ENCODE measurements at regions not wholly inside any gene's neighbourhood (a gene's known extent, or its start where the extent isn't known, plus 50 kb on each side); places are given as distances from the start of the nearest gene placed in this dataset.
A peak's percentile ranks its signal among the peaks of the same experiment; 100 is the strongest.

DNA sequence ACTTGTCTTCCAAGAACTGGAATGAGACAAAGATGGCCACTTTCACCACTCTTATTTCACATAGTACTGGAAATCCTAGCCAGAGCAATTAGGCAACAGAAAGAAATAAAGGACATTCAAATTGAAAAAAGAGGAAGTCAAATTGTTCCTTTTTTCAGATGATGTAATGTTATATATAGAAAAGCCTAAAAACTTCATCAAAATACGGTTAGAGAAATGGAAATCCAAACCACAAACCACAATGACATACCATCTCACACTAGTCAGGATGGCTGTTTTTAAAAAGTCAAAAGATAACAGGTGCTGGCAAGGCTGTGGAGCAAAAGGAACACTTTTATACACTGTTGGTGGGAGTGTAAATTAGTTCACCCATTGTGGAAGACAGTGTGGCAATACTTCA is 113.3 kb upstream of the SPRY2 start:
- Histone ChIP-seq H2AFZ (ENCODE audit: low read length) (no peak overlapping the region), H3K27ac (replicated peaks; ENCODE audit: low read length) (no peak overlapping the region), H2BK120ac (ENCODE audit: low read depth, low read length) (no peak overlapping the region), H3K79me1 (ENCODE audit: low read depth, low read length) (no peaks in the 10 kb centered on the region), H2BK12ac (ENCODE audit: low read length) (no peak overlapping the region), H3K4me2 (ENCODE audit: insufficient read depth, low read length, poor library complexity, severe bottlenecking) (no peak overlapping the region), H3K9ac (ENCODE audit: low read depth, low read length, poor library complexity) (no peak overlapping the region), H3K4me1 (ENCODE audit: control insufficient read depth in 2 of 2, insufficient read depth in 1 of 2, low read depth in 1 of 2, low read length in 2 of 2) (no peaks in the 10 kb centered on the region), H3K27me3 (ENCODE audit: control insufficient read depth in 3 of 3, insufficient read depth in 3 of 3, low read depth in 1 of 3, low read length in 3 of 3) (no peaks in the 10 kb centered on the region), H3K18ac (ENCODE audit: low read length) (no peak overlapping the region), H3K36me3 (replicated peaks in 1 of 2; ENCODE audit: control insufficient read depth in 2 of 2, insufficient read depth in 2 of 2, low read length in 2 of 2) (no peaks in the 10 kb centered on the region), H3K9me3 (replicated peaks in 1 of 2; ENCODE audit: control insufficient read depth in 2 of 2, insufficient read depth in 1 of 2, low read depth in 1 of 2, low read length in 2 of 2) (peaks cover 0 to 4% of the 10 kb centered on the region in 2 donors), H4K8ac (ENCODE audit: low read depth, low read length) (no peak overlapping the region), H2BK5ac (ENCODE audit: low read length) (no peak overlapping the region), H3K4me3 (ENCODE audit: low read length in 2 of 2) (no peak overlapping the region), H2BK15ac (ENCODE audit: low read length) (no peak overlapping the region), H3K14ac (ENCODE audit: low read length) (no peak overlapping the region), H4K91ac (ENCODE audit: low read depth, low read length, poor library complexity) (no peak overlapping the region), H2AK5ac (ENCODE audit: low read depth, low read length) (no peak overlapping the region), H3K4ac (ENCODE audit: low read length) (no peak overlapping the region), H3K23ac (ENCODE audit: low read depth, low read length, poor library complexity) (no peak overlapping the region)
- whole genome bisulfite sequencing, 2 donors (ENCODE audit: extremely low coverage in 2 of 2, insufficient read length in 2 of 2, insufficient replicate concordance in 1 of 2) = no CpG with 5 or more reads among the region's 1 CpG
- DNase-seq (ENCODE audit: low spot score) = no peak

GRCh38 chr13:80452279-80452678 is 111.4 kb upstream of the SPRY2 start:
- no peaks in the 10 kb centered on the region for H3K79me1 ChIP-seq (ENCODE audit: low read depth, low read length)
- no peaks in the 10 kb centered on the region for H3K27me3 ChIP-seq (ENCODE audit: control insufficient read depth in 3 of 3, insufficient read depth in 3 of 3, low read depth in 1 of 3, low read length in 3 of 3)
- no peak for DNase-seq (ENCODE audit: low spot score)
- H3K4me1 ChIP-seq (ENCODE audit: control insufficient read depth in 2 of 2, insufficient read depth in 1 of 2, low read depth in 1 of 2, low read length in 2 of 2) = no peaks in the 10 kb centered on the region
- no peak overlapping the region for H2BK120ac ChIP-seq (ENCODE audit: low read depth, low read length)
- H2AFZ ChIP-seq (ENCODE audit: low read length) = no peak overlapping the region
- no peak overlapping the region for H3K14ac ChIP-seq (ENCODE audit: low read length)
- peaks cover 0 to 8% of the 10 kb centered on the region in 2 donors for H3K9me3 ChIP-seq (replicated peaks in 1 of 2; ENCODE audit: control insufficient read depth in 2 of 2, insufficient read depth in 1 of 2, low read depth in 1 of 2, low read length in 2 of 2)
- no peak overlapping the region for H4K8ac ChIP-seq (ENCODE audit: low read depth, low read length)
- no peak overlapping the region for H3K9ac ChIP-seq (ENCODE audit: low read depth, low read length, poor library complexity)
- no peaks in the 10 kb centered on the region for H3K36me3 ChIP-seq (replicated peaks in 1 of 2; ENCODE audit: control insufficient read depth in 2 of 2, insufficient read depth in 2 of 2, low read length in 2 of 2)
- H3K18ac ChIP-seq (ENCODE audit: low read length) = peak overlapping the region; percentile 15
- no CpG with 5 or more reads among the region's 1 CpG for WGBS, 2 donors (ENCODE audit: extremely low coverage in 2 of 2, insufficient read length in 2 of 2, insufficient replicate concordance in 1 of 2)
- no peak overlapping the region for H3K23ac ChIP-seq (ENCODE audit: low read depth, low read length, poor library complexity)
- no peak overlapping the region for H2BK12ac ChIP-seq (ENCODE audit: low read length)
- no peak overlapping the region for H3K4me2 ChIP-seq (ENCODE audit: insufficient read depth, low read length, poor library complexity, severe bottlenecking)
- H2BK5ac ChIP-seq (ENCODE audit: low read length) = peak overlapping the region; percentile 30
- H3K4me3 ChIP-seq (ENCODE audit: low read length in 2 of 2) = no peak overlapping the region
- H2AK5ac ChIP-seq (ENCODE audit: low read depth, low read length) = no peak overlapping the region
- no peak overlapping the region for H4K91ac ChIP-seq (ENCODE audit: low read depth, low read length, poor library complexity)
- H2BK15ac ChIP-seq (ENCODE audit: low read length) = peak overlapping the region; percentile 15
- H3K4ac ChIP-seq (ENCODE audit: low read length) = no peak overlapping the region
- no peak overlapping the region for H3K27ac ChIP-seq (replicated peaks; ENCODE audit: low read length)

GRCh38 chr13:80451641-80452040 is 110.7 kb upstream of the SPRY2 start:
- Histone ChIP-seq H3K9ac (ENCODE audit: low read depth, low read length, poor library complexity) (no peak overlapping the region), H3K9me3 (replicated peaks in 1 of 2; ENCODE audit: control insufficient read depth in 2 of 2, insufficient read depth in 1 of 2, low read depth in 1 of 2, low read length in 2 of 2) (peaks cover 0 to 8% of the 10 kb centered on the region in 2 donors), H3K4me1 (ENCODE audit: control insufficient read depth in 2 of 2, insufficient read depth in 1 of 2, low read depth in 1 of 2, low read length in 2 of 2) (no peaks in the 10 kb centered on the region), H3K36me3 (replicated peaks in 1 of 2; ENCODE audit: control insufficient read depth in 2 of 2, insufficient read depth in 2 of 2, low read length in 2 of 2) (no peaks in the 10 kb centered on the region), H3K27ac (replicated peaks; ENCODE audit: low read length) (no peak overlapping the region), H3K27me3 (ENCODE audit: control insufficient read depth in 3 of 3, insufficient read depth in 3 of 3, low read depth in 1 of 3, low read length in 3 of 3) (no peaks in the 10 kb centered on the region), H3K23ac (ENCODE audit: low read depth, low read length, poor library complexity) (no peak overlapping the region), H2BK15ac (ENCODE audit: low read length) (no peak overlapping the region), H2BK12ac (ENCODE audit: low read length) (no peak overlapping the region), H3K14ac (ENCODE audit: low read length) (no peak overlapping the region), H3K4me2 (ENCODE audit: insufficient read depth, low read length, poor library complexity, severe bottlenecking) (no peak overlapping the region), H3K18ac (ENCODE audit: low read length) (no peak overlapping the region), H4K91ac (ENCODE audit: low read depth, low read length, poor library complexity) (no peak overlapping the region), H2BK120ac (ENCODE audit: low read depth, low read length) (no peak overlapping the region), H3K4ac (ENCODE audit: low read length) (no peak overlapping the region), H2AK5ac (ENCODE audit: low read depth, low read length) (no peak overlapping the region), H3K4me3 (ENCODE audit: low read length in 2 of 2) (no peak overlapping the region), H2BK5ac (ENCODE audit: low read length) (no peak overlapping the region), H4K8ac (ENCODE audit: low read depth, low read length) (no peak overlapping the region), H3K79me1 (ENCODE audit: low read depth, low read length) (no peaks in the 10 kb centered on the region), H2AFZ (ENCODE audit: low read length) (no peak overlapping the region)
- no CpG with 5 or more reads among the region's 2 CpGs for WGBS, 2 donors (ENCODE audit: extremely low coverage in 2 of 2, insufficient read length in 2 of 2, insufficient replicate concordance in 1 of 2)
- no peak for DNase-seq (ENCODE audit: low spot score)

DNA sequence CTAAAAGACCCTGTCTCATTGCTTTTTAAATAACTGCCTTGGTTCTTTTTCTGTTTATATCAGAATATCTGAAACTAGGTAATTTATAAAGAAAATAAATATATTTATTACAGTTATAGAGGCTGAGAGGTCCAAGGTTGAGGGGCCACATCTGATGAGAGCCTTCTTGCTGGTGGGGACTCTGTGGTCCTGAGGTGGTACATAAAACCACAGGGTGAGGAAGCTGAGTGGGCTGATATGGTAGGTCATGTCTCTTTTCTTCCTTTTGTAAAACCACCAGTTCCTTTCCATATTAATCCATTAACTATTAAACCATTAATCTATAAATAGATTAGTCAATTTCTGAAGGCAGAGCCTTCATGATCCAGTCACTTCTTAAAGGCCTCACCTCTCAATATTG is 109.5 kb upstream of the SPRY2 start:
- H3K18ac ChIP-seq (ENCODE audit: low read length) = no peak overlapping the region
- no peaks in the 10 kb centered on the region for H3K27me3 ChIP-seq (ENCODE audit: control insufficient read depth in 3 of 3, insufficient read depth in 3 of 3, low read depth in 1 of 3, low read length in 3 of 3)
- no peak overlapping the region for H2AFZ ChIP-seq (ENCODE audit: low read length)
- no peak overlapping the region for H2BK12ac ChIP-seq (ENCODE audit: low read length)
- H3K14ac ChIP-seq (ENCODE audit: low read length) = no peak overlapping the region
- H3K36me3 ChIP-seq (replicated peaks in 1 of 2; ENCODE audit: control insufficient read depth in 2 of 2, insufficient read depth in 2 of 2, low read length in 2 of 2) = no peaks in the 10 kb centered on the region
- no peak overlapping the region for H2BK5ac ChIP-seq (ENCODE audit: low read length)
- no peak overlapping the region for H3K27ac ChIP-seq (replicated peaks; ENCODE audit: low read length)
- DNase-seq (ENCODE audit: low spot score) = no peak
- H3K79me1 ChIP-seq (ENCODE audit: low read depth, low read length) = no peaks in the 10 kb centered on the region
- no peak overlapping the region for H2AK5ac ChIP-seq (ENCODE audit: low read depth, low read length)
- no peak overlapping the region for H4K91ac ChIP-seq (ENCODE audit: low read depth, low read length, poor library complexity)
- H3K4ac ChIP-seq (ENCODE audit: low read length) = no peak overlapping the region
- peaks cover 0 to 8% of the 10 kb centered on the region in 2 donors for H3K9me3 ChIP-seq (replicated peaks in 1 of 2; ENCODE audit: control insufficient read depth in 2 of 2, insufficient read depth in 1 of 2, low read depth in 1 of 2, low read length in 2 of 2)
- no peak overlapping the region for H4K8ac ChIP-seq (ENCODE audit: low read depth, low read length)
- no peak overlapping the region for H2BK15ac ChIP-seq (ENCODE audit: low read length)
- H3K23ac ChIP-seq (ENCODE audit: low read depth, low read length, poor library complexity) = no peak overlapping the region
- H3K4me2 ChIP-seq (ENCODE audit: insufficient read depth, low read length, poor library complexity, severe bottlenecking) = no peak overlapping the region
- no peak overlapping the region for H3K9ac ChIP-seq (ENCODE audit: low read depth, low read length, poor library complexity)
- H3K4me3 ChIP-seq (ENCODE audit: low read length in 2 of 2) = no peak overlapping the region
- no peaks in the 10 kb centered on the region for H3K4me1 ChIP-seq (ENCODE audit: control insufficient read depth in 2 of 2, insufficient read depth in 1 of 2, low read depth in 1 of 2, low read length in 2 of 2)
- H2BK120ac ChIP-seq (ENCODE audit: low read depth, low read length) = no peak overlapping the region

All from neuronal stem cell (in vitro differentiated cells).